Testis (tissue), 2 donors: ENCODE measurements at regions not wholly inside any gene's neighbourhood (a gene's known extent, or its start where the extent isn't known, plus 50 kb on each side); places are given as distances from the start of the nearest gene placed in this dataset.

Source experiments
- DNase-seq: peaks from one replicate; pipeline ENCODE4 v3.0.0-alpha.2; 2019
- H3K27ac ChIP-seq, 2 donors: fragments of 200-600 bp; sonication (generic); one replicate each; pipeline ENCODE4 v1.5.1; 2019
- H3K27me3 ChIP-seq: fragments of 200-600 bp; sonication (generic); one replicate; pipeline ENCODE4 v1.5.1; 2019
- H3K36me3 ChIP-seq: fragments of 200-600 bp; sonication (generic); one replicate; pipeline ENCODE4 v1.5.1; 2017; ENCODE audit warnings: low read depth; ENCODE audit errors: missing control alignments
- H3K4me1 ChIP-seq: fragments of 200-600 bp; sonication (generic); one replicate; pipeline ENCODE4 v1.5.1; 2019
- H3K4me3 ChIP-seq, 2 donors: fragments of 200-600 bp; sonication (generic); one replicate each; pipeline ENCODE4 v1.5.1; 2017 to 2019
- H3K9me3 ChIP-seq: fragments of 200-600 bp; sonication (generic); one replicate; pipeline ENCODE4 v1.5.1; 2017
- POLR2A ChIP-seq: fragments of 450-650 bp; IDR thresholded peaks from one replicate; pipeline ENCODE4 v1.6.1; 2017; ENCODE audit warnings: antibody characterized with exemption, mild to moderate bottlenecking, moderate library complexity
- whole genome bisulfite sequencing, 2 donors: methylation state at CpG; one replicate each; pipeline ENCODE4 v1.1.5; 2018; 5-methylcytosine and 5-hydroxymethylcytosine counted together
- intact Hi-C: fragments of 100-400 bp; cut with DNase I; formaldehyde crosslinking; loops from one replicate; pipeline ENCODE4 v1.15.1; 2023; ENCODE audit warnings: low total_unique reads
- TF ChIP-seq, protein P1 (sequence below), 3 experiments: fragments of 450-650 bp in 2 of 3; fragments of 200-600 bp in 1 of 3; sonication (generic) in 1 of 3; IDR thresholded peaks; one replicate each; pipeline ENCODE4 v1.5.1; 2016 to 2019; ENCODE audit warnings: antibody characterized with exemption in 3 of 3, mild to moderate bottlenecking in 2 of 3, moderate library complexity in 1 of 3

GRCh38 chr1:208500375-208500774 lies 256.2 kb upstream of the PLXNA2 start:
- H3K27ac ChIP-seq = no peak overlapping the region
- no peaks in the 10 kb centered on the region for H3K9me3 ChIP-seq
- H3K4me3 ChIP-seq = no peak overlapping the region
- no peaks in the 10 kb centered on the region for H3K36me3 ChIP-seq
- intact Hi-C loops = no loop called here
- no peak for DNase-seq
- 48 to 60% methylated on average over 2 of the region's 2 CpGs for WGBS, 2 donors
- TF ChIP-seq POLR2A = no peak
- H3K4me1 ChIP-seq = no peaks in the 10 kb centered on the region
- no peaks in the 10 kb centered on the region for H3K27me3 ChIP-seq

- TF ChIP-seq, protein P1, sequence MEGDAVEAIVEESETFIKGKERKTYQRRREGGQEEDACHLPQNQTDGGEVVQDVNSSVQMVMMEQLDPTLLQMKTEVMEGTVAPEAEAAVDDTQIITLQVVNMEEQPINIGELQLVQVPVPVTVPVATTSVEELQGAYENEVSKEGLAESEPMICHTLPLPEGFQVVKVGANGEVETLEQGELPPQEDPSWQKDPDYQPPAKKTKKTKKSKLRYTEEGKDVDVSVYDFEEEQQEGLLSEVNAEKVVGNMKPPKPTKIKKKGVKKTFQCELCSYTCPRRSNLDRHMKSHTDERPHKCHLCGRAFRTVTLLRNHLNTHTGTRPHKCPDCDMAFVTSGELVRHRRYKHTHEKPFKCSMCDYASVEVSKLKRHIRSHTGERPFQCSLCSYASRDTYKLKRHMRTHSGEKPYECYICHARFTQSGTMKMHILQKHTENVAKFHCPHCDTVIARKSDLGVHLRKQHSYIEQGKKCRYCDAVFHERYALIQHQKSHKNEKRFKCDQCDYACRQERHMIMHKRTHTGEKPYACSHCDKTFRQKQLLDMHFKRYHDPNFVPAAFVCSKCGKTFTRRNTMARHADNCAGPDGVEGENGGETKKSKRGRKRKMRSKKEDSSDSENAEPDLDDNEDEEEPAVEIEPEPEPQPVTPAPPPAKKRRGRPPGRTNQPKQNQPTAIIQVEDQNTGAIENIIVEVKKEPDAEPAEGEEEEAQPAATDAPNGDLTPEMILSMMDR (IDR thresholded peaks at IDR 0.05) = no peak
- no peak for DNase-seq
- H3K27ac ChIP-seq = no peak overlapping the region
- WGBS, 2 donors = 87 to 89% methylated on average over 2 of the region's 2 CpGs
- H3K4me1 ChIP-seq = no peaks in the 10 kb centered on the region
- no peak overlapping the region for H3K4me3 ChIP-seq
- H3K36me3 ChIP-seq = no peaks in the 10 kb centered on the region
- no peaks in the 10 kb centered on the region for H3K27me3 ChIP-seq
- H3K9me3 ChIP-seq = no peaks in the 10 kb centered on the region
- intact Hi-C loops = no loop called here
These were observed 257.4 kb upstream of the PLXNA2 start for GRCh38 chr1:208501542-208501941.

DNA sequence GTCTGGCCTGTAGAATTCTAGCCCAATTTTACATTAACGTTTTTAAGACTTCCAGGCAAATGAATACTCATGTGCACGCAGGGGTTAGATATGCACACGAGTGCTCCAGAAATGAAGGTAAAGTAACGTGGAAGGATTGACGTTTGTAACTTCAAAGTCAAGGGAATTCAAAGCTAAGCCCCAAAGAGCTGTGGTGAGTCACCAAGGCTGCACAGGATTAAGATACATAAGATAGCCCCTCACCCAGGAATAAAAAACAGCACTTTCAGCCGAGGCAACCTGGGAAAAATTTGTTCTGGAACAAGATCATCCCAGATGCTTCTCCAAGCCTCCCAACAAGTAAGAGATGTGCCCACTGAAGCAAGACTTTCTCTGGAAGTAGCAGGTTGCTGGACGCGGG lies 259.6 kb upstream of the PLXNA2 start:
- WGBS, 2 donors = 79 to 83% methylated on average over 8 of the region's 8 CpGs
- intact Hi-C loops = no loop called here
- no peak for DNase-seq

GRCh38 chr1:208506812-208507211 lies 262.6 kb upstream of the PLXNA2 start:
- Histone ChIP-seq H3K27ac (no peak overlapping the region), H3K4me1 (no peaks in the 10 kb centered on the region), H3K27me3 (no peaks in the 10 kb centered on the region), H3K9me3 (no peaks in the 10 kb centered on the region), H3K4me3 (no peak overlapping the region), H3K36me3 (no peaks in the 10 kb centered on the region)
- 95 to 98% methylated on average over 2 of the region's 2 CpGs for WGBS, 2 donors
- TF ChIP-seq, protein P1 (IDR thresholded peaks at IDR 0.05) = no peak
- no peak for TF ChIP-seq POLR2A
- no peak for DNase-seq
- intact Hi-C loops = no loop called here

More for the DNA sequence above, 259.6 kb upstream of the PLXNA2 start:
- H3K27me3 ChIP-seq = no peaks in the 10 kb centered on the region
- H3K4me3 ChIP-seq = no peak overlapping the region
- TF ChIP-seq, protein P1 (IDR thresholded peaks at IDR 0.05) = no peak
- no peak for TF ChIP-seq POLR2A
- H3K27ac ChIP-seq = no peak overlapping the region
- no peaks in the 10 kb centered on the region for H3K4me1 ChIP-seq
- no peaks in the 10 kb centered on the region for H3K36me3 ChIP-seq
- no peaks in the 10 kb centered on the region for H3K9me3 ChIP-seq

- no peak overlapping the region for H3K27ac ChIP-seq
- intact Hi-C loops = no loop called here
- H3K9me3 ChIP-seq = no peaks in the 10 kb centered on the region
- no peaks in the 10 kb centered on the region for H3K27me3 ChIP-seq
- H3K36me3 ChIP-seq = no peaks in the 10 kb centered on the region
- DNase-seq = no peak
- no peak overlapping the region for H3K4me3 ChIP-seq
- no peaks in the 10 kb centered on the region for H3K4me1 ChIP-seq
- 82 to 87% methylated on average over 2 of the region's 2 CpGs for WGBS, 2 donors
- TF ChIP-seq POLR2A = no peak
- TF ChIP-seq, protein P1 (IDR thresholded peaks at IDR 0.05) = no peak
These were observed 264.9 kb upstream of the PLXNA2 start for GRCh38 chr1:208509072-208509471.
